Kidney (tissue), 13 donors: ENCODE measurements at regions not wholly inside any gene's neighbourhood (a gene's known extent, or its start where the extent isn't known, plus 50 kb on each side); places are given as distances from the start of the nearest gene placed in this dataset.

ENCODE experiments used
- DNase-seq, 5 donors: peaks; one replicate each; pipeline ENCODE4 v3.0.0-alpha.2; 2013 to 2020
- FAIRE-seq: peaks from 2 replicates; lab custom pipeline; 2012; peaks lifted over from hg19 to GRCh38; lab: Jason Lieb, UNC
- H3K27ac ChIP-seq, 2 donors: one replicate each; pipeline ENCODE4 v1.7.0; 2013; ENCODE audit warnings: low read depth in 2 of 2, low read length in 2 of 2, inconsistent platforms in 1 of 2
- H3K27me3 ChIP-seq: one replicate; pipeline ENCODE4 v1.7.1; 2013; ENCODE audit warnings: low read length, inconsistent platforms; ENCODE audit not compliant: control insufficient read depth, insufficient read depth
- H3K36me3 ChIP-seq, 3 donors: one replicate each; pipeline versions ENCODE4 v1.7.0 to v1.7.1; 2013; ENCODE audit warnings: low read length in 3 of 3, control low read depth in 1 of 3, inconsistent platforms in 1 of 3; ENCODE audit not compliant: insufficient read depth in 3 of 3, control insufficient read depth in 2 of 3
- H3K4me1 ChIP-seq, 3 donors: one replicate each; pipeline versions ENCODE4 v1.7.0 to v1.7.1; 2013; ENCODE audit warnings: low read length in 3 of 3, inconsistent platforms in 1 of 3, low read depth in 1 of 3; ENCODE audit not compliant: control insufficient read depth in 2 of 3, insufficient read depth in 2 of 3
- H3K4me3 ChIP-seq, 3 donors: one replicate each; pipeline versions ENCODE4 v1.7.0 to v1.8.1; 2013; ENCODE audit warnings: low read length in 3 of 3, control low read depth in 1 of 3, inconsistent platforms in 1 of 3
- H3K9ac ChIP-seq, 3 donors: one replicate each; pipeline versions ENCODE4 v1.7.0 to v1.7.1; 2013; ENCODE audit warnings: low read length in 3 of 3, control low read depth in 1 of 3, inconsistent platforms in 1 of 3
- H3K9me3 ChIP-seq, 3 donors: one replicate each; pipeline versions ENCODE4 v1.7.0 to v1.7.1; 2013; ENCODE audit warnings: low read length in 3 of 3, control low read depth in 1 of 3, inconsistent platforms in 1 of 3; ENCODE audit not compliant: control insufficient read depth in 2 of 3, insufficient read depth in 1 of 3
- CTCF ChIP-seq: IDR thresholded peaks from 3 replicates; pipeline ENCODE4 v1.5.1; 2012; ENCODE audit warnings: mild to moderate bottlenecking, moderate library complexity, borderline replicate concordance; ENCODE audit not compliant: insufficient read depth; ENCODE audit errors: extremely low read depth
- intact Hi-C: fragments of 100-400 bp; cut with DNase I; formaldehyde crosslinking; loops from one replicate; pipeline ENCODE4 v1.11.1; 2022
- donor health status: control.
- donor health status: control.
- donor health status: control.
- donor health status: control.
- donor health status: control.
- donor health status: DM: yes; HTN: yes; CAD: no.
- donor health status: Normal renal cell carcinoma (clear cell type).

- H3K9ac ChIP-seq, result no peak overlapping the region
- no peaks in the 10 kb centered on the region for H3K4me1 ChIP-seq
- no peak overlapping the region for H3K4me3 ChIP-seq
- no peak for TF ChIP-seq CTCF
- no peak overlapping the region for H3K27ac ChIP-seq
- DNase-seq (no peak), FAIRE-seq (no peak)
- H3K36me3 ChIP-seq, result no peaks in the 10 kb centered on the region
- intact Hi-C loops, result no loop called here
- H3K27me3 ChIP-seq, result no peaks in the 10 kb centered on the region
- H3K9me3 ChIP-seq, result peaks cover 0 to 3% (median 0%) of the 10 kb centered on the region in 3 donors
Measured at GRCh38 chr11:110829873-110830272, 117.6 kb upstream of the ARHGAP20 start.

GRCh38 chr11:110828086-110828485 lies 115.8 kb upstream of the ARHGAP20 start:
- H3K4me3 ChIP-seq, result no peak overlapping the region
- no peaks in the 10 kb centered on the region for H3K4me1 ChIP-seq
- no peak overlapping the region for H3K27ac ChIP-seq
- peaks cover 0 to 3% (median 0%) of the 10 kb centered on the region in 3 donors for H3K9me3 ChIP-seq
- DNase-seq, result no peak
- no peak for FAIRE-seq
- intact Hi-C loops, result no loop called here
- H3K9ac ChIP-seq, result no peak overlapping the region
- no peaks in the 10 kb centered on the region for H3K36me3 ChIP-seq
- H3K27me3 ChIP-seq, result no peaks in the 10 kb centered on the region
- no peak for TF ChIP-seq CTCF

- FAIRE-seq (no peak), DNase-seq (no peak)
- no peak overlapping the region for H3K27ac ChIP-seq
- no peaks in the 10 kb centered on the region for H3K4me1 ChIP-seq
- H3K4me3 ChIP-seq, result no peak overlapping the region
- no peak for TF ChIP-seq CTCF
- peaks cover 0 to 3% (median 0%) of the 10 kb centered on the region in 3 donors for H3K9me3 ChIP-seq
- no peak overlapping the region for H3K9ac ChIP-seq
- no peaks in the 10 kb centered on the region for H3K27me3 ChIP-seq
- intact Hi-C loops, result no loop called here
- H3K36me3 ChIP-seq, result no peaks in the 10 kb centered on the region
Measured at GRCh38 chr11:110827276-110827675, 115.0 kb upstream of the ARHGAP20 start.
